Activated B cell treated with CpG ODN at 0.5 μM for 24 hours (primary cell): ENCODE measurements at regions not wholly inside any gene's neighbourhood (a gene's known extent, or its start where the extent isn't known, plus 50 kb on each side); places are given as distances from the start of the nearest gene placed in this dataset.

Source experiments
- ATAC-seq: fragments of 200-7000 bp; cut with Tn5 transposase; one replicate; pipeline ENCODE4 v1.10.0; 2021; ENCODE audit warnings: low read depth, mild to moderate bottlenecking, moderate library complexity
- CTCF ChIA-PET: fragments of 350-600 bp; sonication (Branson Sonifier 250); formaldehyde crosslinking; loops from one replicate; lab custom pipeline; 2021; ENCODE audit warnings: antibody characterized with exemption; lab: Charles Lee
- POLR2A ChIA-PET: fragments of 350-600 bp; sonication (Branson Sonifier 250); formaldehyde crosslinking; loops from one replicate; lab custom pipeline; 2021; ENCODE audit warnings: antibody characterized with exemption; lab: Charles Lee
- DNase-seq: peaks from one replicate; pipeline ENCODE4 v3.0.0; 2022
- H3K27ac Mint-ChIP-seq: one replicate; pipeline ENCODE4 v1.8.0; 2020; ENCODE audit warnings: mixed read lengths
- H3K27me3 Mint-ChIP-seq: one replicate; pipeline ENCODE4 v1.8.0; 2021; ENCODE audit warnings: mixed read lengths
- H3K36me3 Mint-ChIP-seq: one replicate; pipeline ENCODE4 v1.8.0; 2021; ENCODE audit warnings: low read depth, mixed read lengths
- H3K4me1 Mint-ChIP-seq: one replicate; pipeline ENCODE4 v1.8.0; 2021; ENCODE audit warnings: mixed read lengths
- H3K4me3 Mint-ChIP-seq: one replicate; pipeline ENCODE4 v1.8.0; 2020; ENCODE audit warnings: mild to moderate bottlenecking, mixed read lengths
- H3K9me3 Mint-ChIP-seq: one replicate; pipeline ENCODE4 v1.8.0; 2020; ENCODE audit warnings: mixed read lengths
- intact Hi-C: fragments of 100-400 bp; cut with micrococcal nuclease; formaldehyde crosslinking; loops from one replicate; pipeline ENCODE4 v1.15.1; 2024
- TF ChIP-seq, protein P1 (sequence below): fragments of 200-600 bp; IDR thresholded peaks from one replicate; pipeline ENCODE4 v1.8.0; 2022; ENCODE audit warnings: antibody characterized with exemption, mild to moderate bottlenecking

GRCh38 chr3:107981471-107982111 lies 109.2 kb downstream of the CD47 start:
- ATAC-seq (no peak), DNase-seq (no peak)
- CTCF ChIA-PET, result no interaction called here
- no peaks in the 10 kb centered on the region for H3K9me3 Mint-ChIP-seq
- POLR2A ChIA-PET, result no interaction called here
- intact Hi-C loops, result no loop called here
- H3K36me3 Mint-ChIP-seq, result no peaks in the 10 kb centered on the region
- TF ChIP-seq, protein P1, sequence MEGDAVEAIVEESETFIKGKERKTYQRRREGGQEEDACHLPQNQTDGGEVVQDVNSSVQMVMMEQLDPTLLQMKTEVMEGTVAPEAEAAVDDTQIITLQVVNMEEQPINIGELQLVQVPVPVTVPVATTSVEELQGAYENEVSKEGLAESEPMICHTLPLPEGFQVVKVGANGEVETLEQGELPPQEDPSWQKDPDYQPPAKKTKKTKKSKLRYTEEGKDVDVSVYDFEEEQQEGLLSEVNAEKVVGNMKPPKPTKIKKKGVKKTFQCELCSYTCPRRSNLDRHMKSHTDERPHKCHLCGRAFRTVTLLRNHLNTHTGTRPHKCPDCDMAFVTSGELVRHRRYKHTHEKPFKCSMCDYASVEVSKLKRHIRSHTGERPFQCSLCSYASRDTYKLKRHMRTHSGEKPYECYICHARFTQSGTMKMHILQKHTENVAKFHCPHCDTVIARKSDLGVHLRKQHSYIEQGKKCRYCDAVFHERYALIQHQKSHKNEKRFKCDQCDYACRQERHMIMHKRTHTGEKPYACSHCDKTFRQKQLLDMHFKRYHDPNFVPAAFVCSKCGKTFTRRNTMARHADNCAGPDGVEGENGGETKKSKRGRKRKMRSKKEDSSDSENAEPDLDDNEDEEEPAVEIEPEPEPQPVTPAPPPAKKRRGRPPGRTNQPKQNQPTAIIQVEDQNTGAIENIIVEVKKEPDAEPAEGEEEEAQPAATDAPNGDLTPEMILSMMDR, result no peak
- H3K4me1 Mint-ChIP-seq, result peaks cover 7% of the 10 kb centered on the region
- H3K4me3 Mint-ChIP-seq, result no peak overlapping the region
- no peaks in the 10 kb centered on the region for H3K27me3 Mint-ChIP-seq
- H3K27ac Mint-ChIP-seq, result no peak overlapping the region

- ChIA-PET POLR2A (no interaction called here), CTCF (no interaction called here)
- TF ChIP-seq, protein P1, result no peak
- Mint-ChIP-seq H3K27me3 (no peaks in the 10 kb centered on the region), H3K4me3 (no peak overlapping the region), H3K4me1 (peaks cover 12% of the 10 kb centered on the region), H3K9me3 (no peaks in the 10 kb centered on the region), H3K27ac (no peak overlapping the region), H3K36me3 (no peaks in the 10 kb centered on the region)
- ATAC-seq (no peak), DNase-seq (no peak)
- intact Hi-C loops, result no loop called here
Observed at GRCh38 chr3:107979538-107979937, 111.3 kb downstream of the CD47 start.

DNA sequence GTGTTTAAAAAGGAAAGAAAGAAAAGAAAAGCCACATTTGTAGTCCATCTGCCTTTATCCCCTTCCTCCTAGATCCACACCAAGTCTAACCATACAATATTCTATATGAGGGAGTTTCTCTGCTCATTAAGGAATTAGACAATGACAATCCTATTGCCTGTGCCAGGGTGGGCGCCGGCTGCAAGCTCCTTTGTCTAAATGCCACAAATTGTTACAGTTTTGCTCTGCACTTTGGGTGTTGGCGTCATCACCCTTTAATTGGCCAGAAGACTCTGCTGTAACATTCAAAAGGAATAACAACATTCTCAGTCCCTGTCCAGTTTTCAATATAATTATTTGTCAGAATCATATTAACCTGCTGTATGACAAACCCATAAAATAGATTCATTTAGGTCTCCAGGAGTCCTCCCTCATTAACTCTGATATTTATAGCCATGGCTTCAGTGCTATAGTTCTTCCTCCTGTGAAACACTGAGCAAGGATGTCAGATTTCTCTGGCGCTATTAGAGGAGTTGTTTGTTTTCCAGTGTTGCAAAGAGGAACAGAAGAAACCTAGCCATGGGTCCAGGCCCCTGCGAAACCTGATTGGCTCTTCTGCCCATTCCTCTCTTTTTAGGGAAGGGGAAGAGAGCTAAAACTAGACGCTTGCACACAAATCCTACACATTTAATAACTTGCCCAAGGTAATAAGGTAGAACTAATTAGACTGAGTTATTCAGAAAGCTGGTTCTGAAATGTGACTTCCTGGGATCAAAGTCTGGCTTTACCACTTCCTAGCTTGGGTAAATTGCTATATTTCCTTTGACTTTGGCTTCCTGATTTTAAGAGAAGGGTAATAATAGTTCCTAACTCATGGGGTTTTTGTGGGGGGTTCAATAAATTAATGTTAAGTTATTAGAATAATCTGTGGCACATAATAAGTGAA lies 112.4 kb downstream of the CD47 start:
- ATAC-seq (no peak), DNase-seq (no peak)
- TF ChIP-seq, protein P1, result no peak
- H3K36me3 Mint-ChIP-seq, result no peaks in the 10 kb centered on the region
- no peak overlapping the region for H3K27ac Mint-ChIP-seq
- no peak overlapping the region for H3K4me3 Mint-ChIP-seq
- H3K27me3 Mint-ChIP-seq, result no peaks in the 10 kb centered on the region
- H3K9me3 Mint-ChIP-seq, result no peaks in the 10 kb centered on the region
- H3K4me1 Mint-ChIP-seq, result peaks cover 12% of the 10 kb centered on the region
- intact Hi-C loops, result no loop called here
- POLR2A ChIA-PET, result no interaction called here
- CTCF ChIA-PET, result no interaction called here

DNA sequence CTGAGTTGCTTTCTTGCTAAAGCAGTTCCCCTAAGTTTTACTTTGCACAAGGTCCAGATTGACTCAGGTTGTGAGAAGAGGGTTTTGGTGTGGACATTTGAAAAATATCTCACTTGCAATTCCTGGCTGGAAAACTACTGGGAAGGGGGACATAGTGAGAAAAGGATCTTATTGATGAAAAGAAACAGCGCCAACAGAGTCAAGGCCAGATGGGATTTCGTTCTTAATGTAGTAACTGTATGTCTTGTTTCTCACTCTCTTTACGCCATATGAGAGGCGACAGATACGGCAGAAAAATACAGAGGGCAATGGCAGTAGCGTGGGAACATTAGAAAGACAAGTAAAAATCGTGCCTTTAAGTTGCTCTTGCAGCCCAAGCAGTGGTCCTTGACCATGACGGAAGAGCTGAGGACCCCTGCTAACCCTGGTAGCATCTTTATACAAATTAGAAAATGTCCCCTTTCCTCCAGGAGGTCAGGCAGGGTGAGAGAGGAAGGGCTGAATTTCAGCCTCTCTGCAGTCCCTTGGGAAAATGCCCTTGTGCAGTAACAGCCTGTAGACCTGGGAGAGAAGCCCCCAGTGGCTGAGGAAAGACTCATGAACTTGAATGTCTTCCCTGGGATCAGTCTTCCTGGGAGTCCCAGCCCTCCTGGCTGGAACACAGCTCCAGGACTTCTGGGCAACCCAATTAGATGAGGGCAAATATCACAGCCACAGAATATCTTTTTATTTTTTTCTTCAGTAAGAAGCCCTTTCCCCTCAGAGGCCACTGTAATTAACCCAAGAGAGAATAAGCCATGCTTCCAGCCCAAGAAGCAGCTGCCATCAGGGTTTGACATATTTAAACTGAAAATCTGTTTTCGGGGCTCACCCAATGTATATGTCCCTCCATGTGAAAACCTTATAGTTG lies 113.4 kb downstream of the CD47 start:
- DNase-seq (no peak), ATAC-seq (no peak)
- Mint-ChIP-seq H3K4me1 (peaks cover 12% of the 10 kb centered on the region), H3K27me3 (no peaks in the 10 kb centered on the region), H3K9me3 (no peaks in the 10 kb centered on the region), H3K4me3 (no peak overlapping the region), H3K27ac (no peak overlapping the region), H3K36me3 (no peaks in the 10 kb centered on the region)
- intact Hi-C loops, result no loop called here
- TF ChIP-seq, protein P1, result no peak
- ChIA-PET CTCF (no interaction called here), POLR2A (no interaction called here)
